Hematopoietic multipotent progenitor cell treated with erythropoietin and hydrocortisone succinate and interleukin-3 and kit ligand, for 15 days (in vitro differentiated cells): ENCODE measurements at regions not wholly inside any gene's neighbourhood (a gene's known extent, or its start where the extent isn't known, plus 50 kb on each side); places are given as distances from the start of the nearest gene placed in this dataset.

Experiments used
- DNase-seq: peaks from one replicate; pipeline ENCODE4 v3.0.0-alpha.2; 2015; ENCODE audit warnings: low spot score

GRCh38 chr1:94707321-94708298, 112.5 kb upstream of the SLC44A3 start:
- no peak for DNase-seq

GRCh38 chr1:94702442-94702815, 117.7 kb upstream of the SLC44A3 start:
- no peak for DNase-seq

- DNase-seq = no peak
Observed at GRCh38 chr1:94701796-94702441, 118.2 kb upstream of the SLC44A3 start.

- no peak for DNase-seq
Observed at GRCh38 chr1:94698759-94699502, 121.2 kb upstream of the SLC44A3 start.

- DNase-seq = no peak
Observed at GRCh38 chr1:94698356-94698755, 121.8 kb upstream of the SLC44A3 start.

- DNase-seq = no peak
Observed at GRCh38 chr1:94697839-94698238, 122.3 kb upstream of the SLC44A3 start.

GRCh38 chr1:94694226-94694915, 125.8 kb upstream of the SLC44A3 start:
- no peak for DNase-seq

GRCh38 chr1:94693435-94693834, 126.7 kb upstream of the SLC44A3 start:
- no peak for DNase-seq

GRCh38 chr1:94693029-94693428, 127.1 kb upstream of the SLC44A3 start:
- DNase-seq = no peak

GRCh38 chr1:94688646-94689045, 131.5 kb upstream of the SLC44A3 start:
- no peak for DNase-seq

- no peak for DNase-seq
Observed at GRCh38 chr1:94686882-94687281, 133.3 kb upstream of the SLC44A3 start.

GRCh38 chr1:94684690-94685250, 135.4 kb upstream of the SLC44A3 start:
- no peak for DNase-seq

GRCh38 chr1:94683886-94684285, 136.3 kb upstream of the SLC44A3 start:
- DNase-seq = no peak

- DNase-seq = no peak
Observed at GRCh38 chr1:94680039-94680377, 138.4 kb upstream of the F3 start.

GRCh38 chr1:94679332-94680038, 137.9 kb upstream of the F3 start:
- DNase-seq = no peak

GRCh38 chr1:94678202-94678848, 136.8 kb upstream of the F3 start:
- no peak for DNase-seq

- DNase-seq = no peak
Observed at GRCh38 chr1:94677714-94678113, 136.2 kb upstream of the F3 start.

- no peak for DNase-seq
Observed at GRCh38 chr1:94677087-94677486, 135.5 kb upstream of the F3 start.

- DNase-seq = no peak
Observed at GRCh38 chr1:94676686-94677085, 135.1 kb upstream of the F3 start.

- DNase-seq = no peak
Observed at GRCh38 chr1:94675373-94675772, 133.8 kb upstream of the F3 start.

- no peak for DNase-seq
Observed at GRCh38 chr1:94674876-94675275, 133.3 kb upstream of the F3 start.
